ENCODE measurements at regions not wholly inside any gene's neighbourhood (a gene's known extent, or its start where the extent isn't known, plus 50 kb on each side); places are given as distances from the start of the nearest gene placed in this dataset.

- no peak overlapping the region for H3K4me3 ChIP-seq
- no peaks in the 10 kb centered on the region for H3K4me1 ChIP-seq (ENCODE audit: insufficient read depth)
- H3K9me3 ChIP-seq = no peaks in the 10 kb centered on the region
- TF ChIP-seq CTCF (IDR thresholded peaks at IDR 0.05) (no peak), EP300 (IDR thresholded peaks at IDR 0.05) (no peak), POLR2A (IDR thresholded peaks at IDR 0.05) (no peak)
- H3K36me3 ChIP-seq = no peaks in the 10 kb centered on the region
- no peaks in the 10 kb centered on the region for H3K27me3 ChIP-seq
- WGBS, 3 donors = 74 to 84% (median 77%) methylated on average over 8 of the region's 8 CpGs
- intact Hi-C loops (cut with DNase I) = no loop called here
- H3K27ac ChIP-seq = no peak overlapping the region
- no peak for DNase-seq
Measured at GRCh38 chr11:110835106-110835505, 122.9 kb upstream of the ARHGAP20 start.

- no peak overlapping the region for H3K27ac ChIP-seq
- intact Hi-C loops (cut with DNase I) = no loop called here
- TF ChIP-seq POLR2A (IDR thresholded peaks at IDR 0.05) (no peak), EP300 (IDR thresholded peaks at IDR 0.05) (no peak), CTCF (IDR thresholded peaks at IDR 0.05) (no peak)
- DNase-seq = no peak
- WGBS, 3 donors = 38 to 61% (median 43%) methylated on average over 4 of the region's 4 CpGs
- no peaks in the 10 kb centered on the region for H3K4me1 ChIP-seq (ENCODE audit: insufficient read depth)
- no peaks in the 10 kb centered on the region for H3K36me3 ChIP-seq
- no peaks in the 10 kb centered on the region for H3K27me3 ChIP-seq
- H3K4me3 ChIP-seq = no peak overlapping the region
- H3K9me3 ChIP-seq = no peaks in the 10 kb centered on the region
Measured at GRCh38 chr11:110833033-110833484, 120.8 kb upstream of the ARHGAP20 start.

GRCh38 chr11:110832539-110832938 is 120.3 kb upstream of the ARHGAP20 start:
- 81 to 91% (median 83%) methylated on average over 2 of the region's 2 CpGs for WGBS, 3 donors
- Histone ChIP-seq H3K4me3 (no peak overlapping the region), H3K27me3 (no peaks in the 10 kb centered on the region), H3K27ac (no peak overlapping the region), H3K36me3 (no peaks in the 10 kb centered on the region), H3K4me1 (ENCODE audit: insufficient read depth) (no peaks in the 10 kb centered on the region), H3K9me3 (no peaks in the 10 kb centered on the region)
- TF ChIP-seq CTCF (IDR thresholded peaks at IDR 0.05) (no peak), EP300 (IDR thresholded peaks at IDR 0.05) (no peak), POLR2A (IDR thresholded peaks at IDR 0.05) (no peak)
- no peak for DNase-seq
- intact Hi-C loops (cut with DNase I) = no loop called here

- Histone ChIP-seq H3K9me3 (no peaks in the 10 kb centered on the region), H3K27ac (no peak overlapping the region), H3K4me3 (no peak overlapping the region), H3K36me3 (no peaks in the 10 kb centered on the region), H3K27me3 (no peaks in the 10 kb centered on the region), H3K4me1 (ENCODE audit: insufficient read depth) (no peaks in the 10 kb centered on the region)
- DNase-seq = no peak
- intact Hi-C loops (cut with DNase I) = no loop called here
- no peak for TF ChIP-seq POLR2A (IDR thresholded peaks at IDR 0.05)
- TF ChIP-seq CTCF (IDR thresholded peaks at IDR 0.05) = no peak
- TF ChIP-seq EP300 (IDR thresholded peaks at IDR 0.05) = no peak
- WGBS, 3 donors = 93 to 96% (median 94%) methylated on average over 2 of the region's 2 CpGs
Measured at GRCh38 chr11:110832080-110832479, 119.8 kb upstream of the ARHGAP20 start.

- no peaks in the 10 kb centered on the region for H3K27me3 ChIP-seq
- H3K4me1 ChIP-seq (ENCODE audit: insufficient read depth) = no peaks in the 10 kb centered on the region
- H3K36me3 ChIP-seq = no peaks in the 10 kb centered on the region
- H3K9me3 ChIP-seq = no peaks in the 10 kb centered on the region
- no peak overlapping the region for H3K27ac ChIP-seq
- DNase-seq = no peak
- TF ChIP-seq EP300 (IDR thresholded peaks at IDR 0.05) (no peak), POLR2A (IDR thresholded peaks at IDR 0.05) (no peak), CTCF (IDR thresholded peaks at IDR 0.05) (no peak)
- WGBS, 3 donors = 83 to 86% (median 83%) methylated on average over 5 of the region's 5 CpGs
- no peak overlapping the region for H3K4me3 ChIP-seq
- intact Hi-C loops (cut with DNase I) = no loop called here
Measured at GRCh38 chr11:110830747-110831146, 118.5 kb upstream of the ARHGAP20 start.
